Left lung (tissue), 4 donors: ENCODE measurements at regions not wholly inside any gene's neighbourhood (a gene's known extent, or its start where the extent isn't known, plus 50 kb on each side); places are given as distances from the start of the nearest gene placed in this dataset.
A peak's percentile ranks its signal among the peaks of the same experiment; 100 is the strongest.

Experiments
- ATAC-seq: fragments of 200-7000 bp; cut with Tn5 transposase; one replicate; pipeline ENCODE4 v1.9.1; 2020; ENCODE audit warnings: moderate library complexity
- DNase-seq, 4 donors: peaks; one replicate each; pipeline ENCODE4 v3.0.0-alpha.2; 2013 to 2020
- H3K27ac ChIP-seq, 2 donors: fragments of 200-600 bp; sonication (generic) in 1 of 2; one replicate each; pipeline versions ENCODE4 v1.5.0 to v1.8.0; 2020 to 2021
- H3K27me3 ChIP-seq, 2 donors: fragments of 200-600 bp; sonication (generic) in 1 of 2; one replicate each; pipeline versions ENCODE4 v1.5.0 to v1.8.0; 2020 to 2021
- H3K36me3 ChIP-seq, 2 donors: fragments of 200-600 bp; sonication (generic) in 1 of 2; one replicate each; pipeline versions ENCODE4 v1.5.0 to v1.8.0; 2020 to 2021
- H3K4me1 ChIP-seq, 2 donors: fragments of 200-600 bp; one replicate each; pipeline ENCODE4 v1.8.0; 2021
- H3K4me3 ChIP-seq, 2 donors: fragments of 200-600 bp; sonication (generic) in 1 of 2; one replicate each; pipeline versions ENCODE4 v1.5.0 to v1.8.0; 2020 to 2021; ENCODE audit warnings: mild to moderate bottlenecking in 1 of 2
- H3K9me3 ChIP-seq, 2 donors: fragments of 200-600 bp; sonication (generic) in 1 of 2; one replicate each; pipeline versions ENCODE4 v1.5.0 to v1.8.0; 2020 to 2021
- CTCF ChIP-seq, 2 donors: fragments of 200-600 bp; sonication (generic) in 1 of 2; IDR thresholded peaks; one replicate each; pipeline versions ENCODE4 v1.5.0 to v1.8.0; 2021; ENCODE audit warnings: antibody characterized with exemption in 2 of 2
- intact Hi-C, 2 donors: fragments of 100-400 bp; cut with DNase I; formaldehyde crosslinking; loops; one replicate each; pipeline versions ENCODE4 v1.11.2 to v1.14.2; 2022
- donor health status: DM: no; HTN: yes; CAD: no.
- donor health status: DM: no; HTN: no; CAD: no.

GRCh38 chr18:49697049-49697448 lies 116.3 kb downstream of the ACAA2 start:
- DNase-seq (no peak), ATAC-seq (no peak)
- no peak overlapping the region for H3K27ac ChIP-seq
- intact Hi-C loops: no loop called here
- no peaks in the 10 kb centered on the region for H3K9me3 ChIP-seq
- no peaks in the 10 kb centered on the region for H3K4me1 ChIP-seq
- TF ChIP-seq CTCF (IDR thresholded peaks at IDR 0.05): no peak
- no peak overlapping the region for H3K4me3 ChIP-seq
- H3K27me3 ChIP-seq: no peaks in the 10 kb centered on the region
- no peaks in the 10 kb centered on the region for H3K36me3 ChIP-seq

GRCh38 chr18:49694402-49694801 lies 118.9 kb downstream of the ACAA2 start:
- no peak overlapping the region for H3K4me3 ChIP-seq
- no peaks in the 10 kb centered on the region for H3K36me3 ChIP-seq
- DNase-seq (no peak), ATAC-seq (no peak)
- intact Hi-C loops: no loop called here
- TF ChIP-seq CTCF (IDR thresholded peaks at IDR 0.05): no peak
- no peaks in the 10 kb centered on the region for H3K27me3 ChIP-seq
- H3K9me3 ChIP-seq: no peaks in the 10 kb centered on the region
- no peaks in the 10 kb centered on the region for H3K4me1 ChIP-seq
- no peak overlapping the region for H3K27ac ChIP-seq

GRCh38 chr18:49693717-49694005 lies 119.7 kb downstream of the ACAA2 start:
- no peak for TF ChIP-seq CTCF (IDR thresholded peaks at IDR 0.05)
- ATAC-seq: no peak

GRCh38 chr18:49692906-49693716 lies 120.2 kb downstream of the ACAA2 start:
- Histone ChIP-seq H3K27me3 (no peaks in the 10 kb centered on the region), H3K4me1 (no peaks in the 10 kb centered on the region), H3K36me3 (no peaks in the 10 kb centered on the region), H3K27ac (no peak overlapping the region), H3K4me3 (no peak overlapping the region), H3K9me3 (no peaks in the 10 kb centered on the region)
- DNase-seq (no peak), ATAC-seq (no peak)
- no peak for TF ChIP-seq CTCF (IDR thresholded peaks at IDR 0.05)
- intact Hi-C loops: no loop called here

More at GRCh38 chr18:49693717-49694005, 119.7 kb downstream of the ACAA2 start:
- H3K4me1 ChIP-seq: no peaks in the 10 kb centered on the region
- H3K9me3 ChIP-seq: no peaks in the 10 kb centered on the region
- H3K4me3 ChIP-seq: no peak overlapping the region
- DNase-seq: no peak
- no peaks in the 10 kb centered on the region for H3K27me3 ChIP-seq
- H3K27ac ChIP-seq: no peak overlapping the region
- no peaks in the 10 kb centered on the region for H3K36me3 ChIP-seq
- intact Hi-C loops: no loop called here

- H3K27ac ChIP-seq: peak overlapping the region; percentile 0 to 10
- no peak overlapping the region for H3K4me3 ChIP-seq
- TF ChIP-seq CTCF (IDR thresholded peaks at IDR 0.05): no peak
- no peaks in the 10 kb centered on the region for H3K9me3 ChIP-seq
- no peaks in the 10 kb centered on the region for H3K4me1 ChIP-seq
- H3K36me3 ChIP-seq: no peaks in the 10 kb centered on the region
- intact Hi-C loops: no loop called here
- no peaks in the 10 kb centered on the region for H3K27me3 ChIP-seq
- DNase-seq (no peak), ATAC-seq (peak; percentile 54)
These were observed 122.1 kb downstream of the ACAA2 start for GRCh38 chr18:49691177-49691608.
